ENCODE measurements at regions not wholly inside any gene's neighbourhood (a gene's known extent, or its start where the extent isn't known, plus 50 kb on each side); places are given as distances from the start of the nearest gene placed in this dataset.

- no peaks in the 10 kb centered on the region for H3K9me3 ChIP-seq (ENCODE audit: insufficient read depth, low read length)
- H3K27ac ChIP-seq (ENCODE audit: low read depth, low read length), result no peak overlapping the region
- H3K36me3 ChIP-seq (ENCODE audit: low read length), result no peaks in the 10 kb centered on the region
- H3K9me2 ChIP-seq (replicated peaks; ENCODE audit: insufficient read depth, low read length), result no peaks in the 10 kb centered on the region
- H2AFZ ChIP-seq (ENCODE audit: low read depth, low read length, severe bottlenecking), result no peak overlapping the region
- H3F3A ChIP-seq (ENCODE audit: insufficient read depth), result no peaks in the 10 kb centered on the region
- H3K79me2 ChIP-seq (ENCODE audit: insufficient read depth, low read length), result no peaks in the 10 kb centered on the region
- no peak overlapping the region for H3K4me3 ChIP-seq (ENCODE audit: insufficient read depth, low read length, poor library complexity, severe bottlenecking)
- no peaks in the 10 kb centered on the region for H4K20me1 ChIP-seq (ENCODE audit: low read depth, low read length)
- no peak overlapping the region for H3K4me2 ChIP-seq (ENCODE audit: low read depth, low read length, poor library complexity, severe bottlenecking)
- TF ChIP-seq EZH2phosphoT487 (conservative IDR thresholded peaks at IDR 0.05; ENCODE audit: low read length), result no peak
- TF ChIP-seq, protein P1, sequence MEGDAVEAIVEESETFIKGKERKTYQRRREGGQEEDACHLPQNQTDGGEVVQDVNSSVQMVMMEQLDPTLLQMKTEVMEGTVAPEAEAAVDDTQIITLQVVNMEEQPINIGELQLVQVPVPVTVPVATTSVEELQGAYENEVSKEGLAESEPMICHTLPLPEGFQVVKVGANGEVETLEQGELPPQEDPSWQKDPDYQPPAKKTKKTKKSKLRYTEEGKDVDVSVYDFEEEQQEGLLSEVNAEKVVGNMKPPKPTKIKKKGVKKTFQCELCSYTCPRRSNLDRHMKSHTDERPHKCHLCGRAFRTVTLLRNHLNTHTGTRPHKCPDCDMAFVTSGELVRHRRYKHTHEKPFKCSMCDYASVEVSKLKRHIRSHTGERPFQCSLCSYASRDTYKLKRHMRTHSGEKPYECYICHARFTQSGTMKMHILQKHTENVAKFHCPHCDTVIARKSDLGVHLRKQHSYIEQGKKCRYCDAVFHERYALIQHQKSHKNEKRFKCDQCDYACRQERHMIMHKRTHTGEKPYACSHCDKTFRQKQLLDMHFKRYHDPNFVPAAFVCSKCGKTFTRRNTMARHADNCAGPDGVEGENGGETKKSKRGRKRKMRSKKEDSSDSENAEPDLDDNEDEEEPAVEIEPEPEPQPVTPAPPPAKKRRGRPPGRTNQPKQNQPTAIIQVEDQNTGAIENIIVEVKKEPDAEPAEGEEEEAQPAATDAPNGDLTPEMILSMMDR (IDR thresholded peaks at IDR 0.05; ENCODE audit: insufficient read depth, low read length, poor library complexity, severe bottlenecking), result no peak
- H3K9ac ChIP-seq (ENCODE audit: low read length), result no peak overlapping the region
- H3K27me3 ChIP-seq (ENCODE audit: low read length), result no peaks in the 10 kb centered on the region
These were observed 658.7 kb upstream of the CHRM3 start for GRCh38 chr1:238727670-238728069.

GRCh38 chr1:238722812-238723211, 663.6 kb upstream of the CHRM3 start:
- Histone ChIP-seq H3K9me3 (ENCODE audit: insufficient read depth, low read length) (no peaks in the 10 kb centered on the region), H3F3A (ENCODE audit: insufficient read depth) (no peaks in the 10 kb centered on the region), H2AFZ (ENCODE audit: low read depth, low read length, severe bottlenecking) (no peak overlapping the region), H3K79me2 (ENCODE audit: insufficient read depth, low read length) (no peaks in the 10 kb centered on the region), H3K4me3 (ENCODE audit: insufficient read depth, low read length, poor library complexity, severe bottlenecking) (no peak overlapping the region), H4K20me1 (ENCODE audit: low read depth, low read length) (no peaks in the 10 kb centered on the region), H3K27ac (ENCODE audit: low read depth, low read length) (no peak overlapping the region), H3K36me3 (ENCODE audit: low read length) (no peaks in the 10 kb centered on the region), H3K4me2 (ENCODE audit: low read depth, low read length, poor library complexity, severe bottlenecking) (no peak overlapping the region), H3K27me3 (ENCODE audit: low read length) (no peaks in the 10 kb centered on the region), H3K9ac (ENCODE audit: low read length) (no peak overlapping the region), H3K9me2 (replicated peaks; ENCODE audit: insufficient read depth, low read length) (no peaks in the 10 kb centered on the region)
- TF ChIP-seq, protein P1 (IDR thresholded peaks at IDR 0.05; ENCODE audit: insufficient read depth, low read length, poor library complexity, severe bottlenecking), result no peak
- TF ChIP-seq EZH2phosphoT487 (conservative IDR thresholded peaks at IDR 0.05; ENCODE audit: low read length), result no peak

GRCh38 chr1:238710697-238711096, 675.7 kb upstream of the CHRM3 start:
- no peaks in the 10 kb centered on the region for H3K9me3 ChIP-seq (ENCODE audit: insufficient read depth, low read length)
- no peaks in the 10 kb centered on the region for H3F3A ChIP-seq (ENCODE audit: insufficient read depth)
- no peak overlapping the region for H3K27ac ChIP-seq (ENCODE audit: low read depth, low read length)
- no peak overlapping the region for H2AFZ ChIP-seq (ENCODE audit: low read depth, low read length, severe bottlenecking)
- H3K9me2 ChIP-seq (replicated peaks; ENCODE audit: insufficient read depth, low read length), result no peaks in the 10 kb centered on the region
- no peak overlapping the region for H3K4me2 ChIP-seq (ENCODE audit: low read depth, low read length, poor library complexity, severe bottlenecking)
- H3K79me2 ChIP-seq (ENCODE audit: insufficient read depth, low read length), result no peaks in the 10 kb centered on the region
- TF ChIP-seq, protein P1 (IDR thresholded peaks at IDR 0.05; ENCODE audit: insufficient read depth, low read length, poor library complexity, severe bottlenecking), result no peak
- TF ChIP-seq EZH2phosphoT487 (conservative IDR thresholded peaks at IDR 0.05; ENCODE audit: low read length), result no peak
- no peaks in the 10 kb centered on the region for H3K27me3 ChIP-seq (ENCODE audit: low read length)
- no peaks in the 10 kb centered on the region for H4K20me1 ChIP-seq (ENCODE audit: low read depth, low read length)
- H3K36me3 ChIP-seq (ENCODE audit: low read length), result no peaks in the 10 kb centered on the region
- no peak overlapping the region for H3K9ac ChIP-seq (ENCODE audit: low read length)
- no peak overlapping the region for H3K4me3 ChIP-seq (ENCODE audit: insufficient read depth, low read length, poor library complexity, severe bottlenecking)
